ENCODE measurements at regions not wholly inside any gene's neighbourhood (a gene's known extent, or its start where the extent isn't known, plus 50 kb on each side); places are given as distances from the start of the nearest gene placed in this dataset.

- Histone ChIP-seq H3K4me1 (peaks cover 0 to 18% (median 5%) of the 10 kb centered on the region in 4 donors), H3K36me3 (no peaks in the 10 kb centered on the region), H3K27ac (no peak overlapping the region), H3K4me3 (no peak overlapping the region), H3K9me3 (no peaks in the 10 kb centered on the region), H3K27me3 (no peaks in the 10 kb centered on the region)
- TF ChIP-seq POLR2A (IDR thresholded peaks at IDR 0.05) (no peak), CTCF (IDR thresholded peaks at IDR 0.05) (no peak)
- no peak for ATAC-seq
- 81% methylated on average over 2 of the region's 2 CpGs for WGBS (ENCODE audit: insufficient coverage, low coverage, low lambda C conversion rate, missing lambda C conversion rate)
- intact Hi-C loops (cut with DNase I) = no loop called here
- no peak for DNase-seq
Observed at GRCh38 chr2:217623281-217623912, 379.4 kb downstream of the TNS1 start.

- Histone ChIP-seq H3K9me3 (no peaks in the 10 kb centered on the region), H3K4me3 (no peak overlapping the region), H3K27ac (no peak overlapping the region), H3K36me3 (no peaks in the 10 kb centered on the region), H3K4me1 (peaks cover 0 to 22% (median 8%) of the 10 kb centered on the region in 4 donors), H3K27me3 (no peaks in the 10 kb centered on the region)
- TF ChIP-seq POLR2A (IDR thresholded peaks at IDR 0.05) = no peak
- no peak for TF ChIP-seq CTCF (IDR thresholded peaks at IDR 0.05)
- intact Hi-C loops (cut with DNase I) = no loop called here
- DNase-seq (peak in 1 of 3 donors; percentile 38), ATAC-seq (peak; percentile 54 to 92 (median 72))
- 40% methylated on average over 7 of the region's 9 CpGs for WGBS (ENCODE audit: insufficient coverage, low coverage, low lambda C conversion rate, missing lambda C conversion rate)
Observed at GRCh38 chr2:217622205-217623060, 380.4 kb downstream of the TNS1 start.

GRCh38 chr2:217621391-217621801 is 381.4 kb downstream of the TNS1 start:
- no peaks in the 10 kb centered on the region for H3K9me3 ChIP-seq
- TF ChIP-seq CTCF (IDR thresholded peaks at IDR 0.05) = no peak
- TF ChIP-seq POLR2A (IDR thresholded peaks at IDR 0.05) = no peak
- WGBS (ENCODE audit: insufficient coverage, low coverage, low lambda C conversion rate, missing lambda C conversion rate) = 27% methylated on average over 2 of the region's 2 CpGs
- H3K36me3 ChIP-seq = no peaks in the 10 kb centered on the region
- ATAC-seq (peak in 1 of 4 donors; percentile 22), DNase-seq (no peak)
- H3K27ac ChIP-seq = no peak overlapping the region
- no peaks in the 10 kb centered on the region for H3K27me3 ChIP-seq
- H3K4me3 ChIP-seq = no peak overlapping the region
- H3K4me1 ChIP-seq = peaks cover 0 to 22% (median 8%) of the 10 kb centered on the region in 4 donors
- intact Hi-C loops (cut with DNase I) = no loop called here

GRCh38 chr2:217618744-217619143 is 384.1 kb downstream of the TNS1 start:
- no peaks in the 10 kb centered on the region for H3K9me3 ChIP-seq
- 39% methylated on average over 2 of the region's 2 CpGs for WGBS (ENCODE audit: insufficient coverage, low coverage, low lambda C conversion rate, missing lambda C conversion rate)
- intact Hi-C loops (cut with DNase I) = no loop called here
- no peaks in the 10 kb centered on the region for H3K27me3 ChIP-seq
- no peak overlapping the region for H3K4me3 ChIP-seq
- no peaks in the 10 kb centered on the region for H3K36me3 ChIP-seq
- TF ChIP-seq POLR2A (IDR thresholded peaks at IDR 0.05) (no peak), CTCF (IDR thresholded peaks at IDR 0.05) (no peak)
- ATAC-seq (peak; percentile 12 to 55 (median 32)), DNase-seq (no peak)
- peaks cover 0 to 22% (median 8%) of the 10 kb centered on the region in 4 donors for H3K4me1 ChIP-seq
- H3K27ac ChIP-seq = no peak overlapping the region
